Loucy (cell line): ENCODE measurements at regions not wholly inside any gene's neighbourhood (a gene's known extent, or its start where the extent isn't known, plus 50 kb on each side); places are given as distances from the start of the nearest gene placed in this dataset.

ENCODE experiments used
- H2AFZ ChIP-seq: fragments of 200-600 bp; sonication (generic); 2 replicates; pipeline ENCODE4 v1.6.0; 2016; ENCODE audit warnings: antibody characterized with exemption, mild to moderate bottlenecking, low read length, moderate library complexity
- H3F3A ChIP-seq: fragments of 200-600 bp; 2 replicates; pipeline ENCODE4 v1.6.0; 2016; ENCODE audit warnings: antibody characterized with exemption, low read depth, mild to moderate bottlenecking
- H3K27me3 ChIP-seq: fragments of 200-600 bp; sonication (generic); 2 replicates; pipeline ENCODE4 v1.6.1; 2014; ENCODE audit warnings: low read length, mild to moderate bottlenecking; ENCODE audit not compliant: insufficient read depth, poor library complexity, severe bottlenecking
- H3K36me3 ChIP-seq: fragments of 200-600 bp; sonication (generic); 2 replicates; pipeline ENCODE4 v1.6.1; 2016; ENCODE audit warnings: low read length; ENCODE audit not compliant: insufficient read depth
- H3K4me1 ChIP-seq: fragments of 200-600 bp; sonication (generic); 2 replicates; pipeline ENCODE4 v1.5.1; 2014; ENCODE audit warnings: low read length, mild to moderate bottlenecking; ENCODE audit not compliant: insufficient read depth, poor library complexity, severe bottlenecking
- H3K4me2 ChIP-seq: fragments of 200-600 bp; sonication (generic); 2 replicates; pipeline ENCODE4 v1.6.0; 2014; ENCODE audit warnings: antibody characterized with exemption, low read length, low read depth, mild to moderate bottlenecking; ENCODE audit not compliant: poor library complexity, severe bottlenecking
- H3K4me3 ChIP-seq: fragments of 200-600 bp; sonication (generic); 2 replicates; pipeline ENCODE4 v1.5.1; 2014; ENCODE audit warnings: low read length, mild to moderate bottlenecking, mixed read lengths; ENCODE audit not compliant: poor library complexity, severe bottlenecking
- H3K79me2 ChIP-seq: fragments of 200-600 bp; sonication (generic); 2 replicates; pipeline ENCODE4 v1.6.1; 2014; ENCODE audit warnings: low read length; ENCODE audit not compliant: insufficient read depth
- H3K9ac ChIP-seq: fragments of 200-600 bp; sonication (generic); 2 replicates; pipeline ENCODE4 v1.6.0; 2014; ENCODE audit warnings: mild to moderate bottlenecking, low read depth, low read length, moderate library complexity; ENCODE audit not compliant: poor library complexity, severe bottlenecking
- H3K9me2 ChIP-seq: fragments of 200-600 bp; sonication (generic); replicated peaks from 2 replicates; pipeline ENCODE4 v1.6.1; 2016; ENCODE audit warnings: low read depth, low read length, mixed read lengths
- H3K9me3 ChIP-seq: fragments of 200-600 bp; sonication (generic); 2 replicates; pipeline ENCODE4 v1.6.1; 2014; ENCODE audit warnings: mild to moderate bottlenecking, antibody characterized with exemption, low read length, low read depth; ENCODE audit not compliant: insufficient read depth
- H4K20me1 ChIP-seq: fragments of 200-600 bp; sonication (generic); 2 replicates; pipeline ENCODE4 v1.6.0; 2014; ENCODE audit warnings: antibody characterized with exemption, low read length, mild to moderate bottlenecking; ENCODE audit not compliant: insufficient read depth, poor library complexity, severe bottlenecking
- CTCF ChIP-seq: fragments of 200-600 bp; sonication (generic); conservative IDR thresholded peaks from 2 replicates; pipeline ENCODE4 v1.5.1; 2014; ENCODE audit warnings: mild to moderate bottlenecking, antibody characterized with exemption, low read length
- EZH2phosphoT487 ChIP-seq: fragments of 200-600 bp; IDR thresholded peaks from 2 replicates; pipeline ENCODE4 v1.6.1; 2018; ENCODE audit warnings: antibody characterized with exemption, mild to moderate bottlenecking, moderate library complexity, borderline replicate concordance

- no peaks in the 10 kb centered on the region for H3K36me3 ChIP-seq
- H2AFZ ChIP-seq: no peak overlapping the region
- H3K27me3 ChIP-seq: no peaks in the 10 kb centered on the region
- no peak overlapping the region for H3K9ac ChIP-seq
- H3K9me3 ChIP-seq: no peaks in the 10 kb centered on the region
- no peak overlapping the region for H3K4me2 ChIP-seq
- no peak for TF ChIP-seq CTCF
- TF ChIP-seq EZH2phosphoT487: no peak
- H3K4me3 ChIP-seq: no peak overlapping the region
- H3F3A ChIP-seq: no peaks in the 10 kb centered on the region
- H3K9me2 ChIP-seq: no peaks in the 10 kb centered on the region
- no peaks in the 10 kb centered on the region for H3K4me1 ChIP-seq
- H3K79me2 ChIP-seq: no peaks in the 10 kb centered on the region
- H4K20me1 ChIP-seq: no peaks in the 10 kb centered on the region
These were observed 183.1 kb downstream of the KLHL28 start for GRCh38 chr14:44778604-44779003.

GRCh38 chr14:44777584-44777983 lies 184.2 kb downstream of the KLHL28 start:
- no peaks in the 10 kb centered on the region for H3K27me3 ChIP-seq
- H3K36me3 ChIP-seq: no peaks in the 10 kb centered on the region
- no peaks in the 10 kb centered on the region for H3K79me2 ChIP-seq
- no peak overlapping the region for H3K4me3 ChIP-seq
- no peak overlapping the region for H2AFZ ChIP-seq
- H3K4me1 ChIP-seq: no peaks in the 10 kb centered on the region
- no peaks in the 10 kb centered on the region for H3F3A ChIP-seq
- TF ChIP-seq CTCF (no peak), EZH2phosphoT487 (no peak)
- no peaks in the 10 kb centered on the region for H3K9me3 ChIP-seq
- H3K9me2 ChIP-seq: no peaks in the 10 kb centered on the region
- no peaks in the 10 kb centered on the region for H4K20me1 ChIP-seq
- H3K9ac ChIP-seq: no peak overlapping the region
- H3K4me2 ChIP-seq: no peak overlapping the region

GRCh38 chr14:44775248-44775647 lies 186.5 kb downstream of the KLHL28 start:
- Histone ChIP-seq H3F3A (no peaks in the 10 kb centered on the region), H3K4me2 (no peak overlapping the region), H3K4me3 (no peak overlapping the region), H3K36me3 (no peaks in the 10 kb centered on the region), H3K4me1 (no peaks in the 10 kb centered on the region), H2AFZ (no peak overlapping the region), H3K9me3 (no peaks in the 10 kb centered on the region), H3K9ac (no peak overlapping the region), H3K9me2 (no peaks in the 10 kb centered on the region), H3K79me2 (no peaks in the 10 kb centered on the region), H3K27me3 (no peaks in the 10 kb centered on the region), H4K20me1 (no peaks in the 10 kb centered on the region)
- TF ChIP-seq EZH2phosphoT487 (no peak), CTCF (no peak)
